Neural progenitor cell (in vitro differentiated cells): ENCODE measurements at regions not wholly inside any gene's neighbourhood (a gene's known extent, or its start where the extent isn't known, plus 50 kb on each side); places are given as distances from the start of the nearest gene placed in this dataset.
"Not testable (repeated sequence)": the region's sequence is repeated elsewhere in the genome, so short reads cannot be mapped to it uniquely, and the experiment has no call there.

ENCODE experiments used
- CTCF ChIP-seq: fragments of 200-600 bp; sonication (generic); IDR thresholded peaks from 2 replicates; pipeline ENCODE4 v1.5.1; 2017; ENCODE audit warnings: antibody characterized with exemption, mild to moderate bottlenecking
- EZH2 ChIP-seq: fragments of 200-600 bp; sonication (generic); IDR thresholded peaks from 2 replicates; pipeline ENCODE4 v1.6.1; 2017; ENCODE audit warnings: antibody characterized with exemption, mild to moderate bottlenecking, moderate library complexity
- EZH2phosphoT487 ChIP-seq: fragments of 200-600 bp; sonication (generic); IDR thresholded peaks from 2 replicates; pipeline ENCODE4 v1.6.1; 2017; ENCODE audit warnings: antibody characterized with exemption

DNA sequence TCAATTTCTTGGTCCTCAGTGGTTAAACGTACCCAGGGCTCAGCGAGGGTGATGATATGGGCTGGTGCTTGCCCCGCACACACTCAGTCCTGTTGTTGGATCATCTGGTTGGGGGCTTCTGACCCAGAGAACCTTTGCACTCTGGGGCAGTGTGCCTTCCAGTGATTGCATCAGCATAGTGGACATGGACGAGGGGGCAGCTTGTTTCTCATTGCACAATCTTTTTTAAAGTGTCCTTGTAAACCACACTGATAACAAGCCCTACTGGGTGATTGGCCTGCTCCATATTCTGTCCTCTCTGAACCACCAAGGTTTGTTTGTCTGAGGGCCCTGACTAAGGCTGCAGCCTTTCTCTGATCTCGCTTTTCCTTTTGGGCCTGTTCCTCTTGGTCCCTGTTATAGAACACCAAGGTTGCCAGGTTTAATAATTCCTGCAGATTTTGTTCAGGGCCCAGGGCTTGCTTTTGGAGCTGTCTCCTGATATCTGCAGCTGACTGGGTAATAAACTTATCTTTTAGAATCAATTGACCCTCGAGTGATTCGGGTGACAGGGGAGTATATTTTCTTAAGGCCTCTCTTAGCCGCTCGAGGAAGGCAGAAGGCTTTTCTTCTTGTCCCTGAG is 101.6 kb downstream of the SH3GLB1 start:
- not testable (repeated sequence) for TF ChIP-seq CTCF, EZH2, EZH2phosphoT487
